ENCODE measurements at regions not wholly inside any gene's neighbourhood (a gene's known extent, or its start where the extent isn't known, plus 50 kb on each side); places are given as distances from the start of the nearest gene placed in this dataset.

GRCh38 chr22:22111267-22111751 lies 128.7 kb upstream of the TOP3B start:
- Histone ChIP-seq H3K27me3 (replicated peaks; ENCODE audit: insufficient read depth, low read depth, low read length, poor library complexity) (no peaks in the 10 kb centered on the region), H3K9me3 (ENCODE audit: low read depth, low read length, poor library complexity, severe bottlenecking) (no peaks in the 10 kb centered on the region), H3K27ac (ENCODE audit: low read depth, low read length, poor library complexity, severe bottlenecking) (no peak overlapping the region), H3K4me1 (ENCODE audit: insufficient read depth, low read length, poor library complexity, severe bottlenecking) (no peaks in the 10 kb centered on the region), H3K36me3 (ENCODE audit: insufficient read depth, low read length, poor library complexity, severe bottlenecking) (no peaks in the 10 kb centered on the region), H3K4me3 (ENCODE audit: low read depth, low read length, poor library complexity, severe bottlenecking) (no peak overlapping the region)
- TF ChIP-seq CTCF (conservative IDR thresholded peaks at IDR 0.05; ENCODE audit: low read depth, low read length) (no peak), EZH2 (IDR thresholded peaks at IDR 0.05; ENCODE audit: borderline replicate concordance, low read depth, low read length, poor library complexity, severe bottlenecking) (no peak)
- ChIA-PET POLR2A (ENCODE audit: low non-redundant PET) (no interaction called here), CTCF (interaction anchor here (1.4 kb wide), 1 partner anchor 11 kb away, joined by 7 read pairs; no protein-coding TSS in a partner anchor)
- no TSS peak for BruUV-seq (replicated peaks)
- intact Hi-C loops (cut with micrococcal nuclease; ENCODE audit: unreplicated experiment): no loop called here
- no peak for DNase-seq (ENCODE audit: low spot score)

GRCh38 chr22:22110548-22111266 lies 128.1 kb upstream of the TOP3B start:
- H3K4me1 ChIP-seq (ENCODE audit: insufficient read depth, low read length, poor library complexity, severe bottlenecking): no peaks in the 10 kb centered on the region
- BruUV-seq (replicated peaks): no TSS peak
- peak; percentile 53 for DNase-seq (ENCODE audit: low spot score)
- H3K4me3 ChIP-seq (ENCODE audit: low read depth, low read length, poor library complexity, severe bottlenecking): no peak overlapping the region
- no peaks in the 10 kb centered on the region for H3K27me3 ChIP-seq (replicated peaks; ENCODE audit: insufficient read depth, low read depth, low read length, poor library complexity)
- ChIA-PET POLR2A (ENCODE audit: low non-redundant PET) (no interaction called here), CTCF (interaction anchor here (1.4 kb wide), 1 partner anchor 10 kb away, joined by 7 read pairs; no protein-coding TSS in a partner anchor)
- no peak overlapping the region for H3K27ac ChIP-seq (ENCODE audit: low read depth, low read length, poor library complexity, severe bottlenecking)
- intact Hi-C loops (cut with micrococcal nuclease; ENCODE audit: unreplicated experiment): no loop called here
- TF ChIP-seq CTCF (conservative IDR thresholded peaks at IDR 0.05; ENCODE audit: low read depth, low read length) (peak; percentile 52), EZH2 (IDR thresholded peaks at IDR 0.05; ENCODE audit: borderline replicate concordance, low read depth, low read length, poor library complexity, severe bottlenecking) (no peak)
- H3K36me3 ChIP-seq (ENCODE audit: insufficient read depth, low read length, poor library complexity, severe bottlenecking): no peaks in the 10 kb centered on the region
- H3K9me3 ChIP-seq (ENCODE audit: low read depth, low read length, poor library complexity, severe bottlenecking): no peaks in the 10 kb centered on the region

- peak; percentile 44 for TF ChIP-seq CTCF (conservative IDR thresholded peaks at IDR 0.05; ENCODE audit: low read depth, low read length)
- no peak for TF ChIP-seq EZH2 (IDR thresholded peaks at IDR 0.05; ENCODE audit: borderline replicate concordance, low read depth, low read length, poor library complexity, severe bottlenecking)
- no peaks in the 10 kb centered on the region for H3K9me3 ChIP-seq (ENCODE audit: low read depth, low read length, poor library complexity, severe bottlenecking)
- H3K36me3 ChIP-seq (ENCODE audit: insufficient read depth, low read length, poor library complexity, severe bottlenecking): no peaks in the 10 kb centered on the region
- BruUV-seq (replicated peaks): no TSS peak
- CTCF ChIA-PET: interaction anchor here (1.4 kb wide), 1 partner anchor 10 kb away, joined by 7 read pairs; no protein-coding TSS in a partner anchor
- H3K4me1 ChIP-seq (ENCODE audit: insufficient read depth, low read length, poor library complexity, severe bottlenecking): no peaks in the 10 kb centered on the region
- intact Hi-C loops (cut with micrococcal nuclease; ENCODE audit: unreplicated experiment): no loop called here
- no peak overlapping the region for H3K4me3 ChIP-seq (ENCODE audit: low read depth, low read length, poor library complexity, severe bottlenecking)
- POLR2A ChIA-PET (ENCODE audit: low non-redundant PET): no interaction called here
- DNase-seq (ENCODE audit: low spot score): no peak
- H3K27me3 ChIP-seq (replicated peaks; ENCODE audit: insufficient read depth, low read depth, low read length, poor library complexity): no peaks in the 10 kb centered on the region
- no peak overlapping the region for H3K27ac ChIP-seq (ENCODE audit: low read depth, low read length, poor library complexity, severe bottlenecking)
Observed at GRCh38 chr22:22109693-22110466, 127.3 kb upstream of the TOP3B start.

Data from A673 (cell line).